ENCODE measurements at regions not wholly inside any gene's neighbourhood (a gene's known extent, or its start where the extent isn't known, plus 50 kb on each side); places are given as distances from the start of the nearest gene placed in this dataset.

DNA sequence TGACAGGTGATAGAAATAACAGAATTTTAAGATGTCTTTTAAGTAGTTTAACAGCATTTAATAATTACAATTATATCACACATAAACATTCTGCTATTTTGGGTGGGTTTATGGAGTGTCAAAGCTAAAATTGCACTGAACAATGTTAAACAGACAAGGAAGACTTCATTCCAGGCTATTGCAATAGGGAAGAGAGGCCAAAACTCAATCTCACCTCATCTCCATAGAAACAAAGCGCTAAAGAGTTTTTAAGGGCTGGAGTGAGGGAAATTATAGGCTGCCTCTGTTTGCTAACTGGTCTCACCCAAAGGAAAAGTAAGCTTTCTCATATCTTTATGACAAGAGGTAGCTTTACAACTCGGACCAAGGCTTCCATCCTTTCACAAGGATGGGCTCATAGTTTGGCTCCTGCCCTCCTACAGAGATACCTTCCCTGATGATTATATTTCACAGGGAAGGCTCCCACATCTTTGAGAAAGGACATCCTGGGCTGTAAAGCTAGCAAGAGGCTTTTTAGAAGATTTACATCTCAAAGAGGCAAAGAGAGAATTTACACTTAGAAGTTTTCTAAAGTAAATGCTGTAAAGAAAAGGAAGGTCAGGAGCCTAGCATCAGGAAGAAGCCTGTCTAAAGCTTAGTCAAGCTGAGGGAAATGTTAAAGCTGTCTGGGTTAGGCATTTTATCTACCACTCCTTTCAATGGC is 350.2 kb upstream of the IMPG1 start (continued):
- TF ChIP-seq, protein P1, sequence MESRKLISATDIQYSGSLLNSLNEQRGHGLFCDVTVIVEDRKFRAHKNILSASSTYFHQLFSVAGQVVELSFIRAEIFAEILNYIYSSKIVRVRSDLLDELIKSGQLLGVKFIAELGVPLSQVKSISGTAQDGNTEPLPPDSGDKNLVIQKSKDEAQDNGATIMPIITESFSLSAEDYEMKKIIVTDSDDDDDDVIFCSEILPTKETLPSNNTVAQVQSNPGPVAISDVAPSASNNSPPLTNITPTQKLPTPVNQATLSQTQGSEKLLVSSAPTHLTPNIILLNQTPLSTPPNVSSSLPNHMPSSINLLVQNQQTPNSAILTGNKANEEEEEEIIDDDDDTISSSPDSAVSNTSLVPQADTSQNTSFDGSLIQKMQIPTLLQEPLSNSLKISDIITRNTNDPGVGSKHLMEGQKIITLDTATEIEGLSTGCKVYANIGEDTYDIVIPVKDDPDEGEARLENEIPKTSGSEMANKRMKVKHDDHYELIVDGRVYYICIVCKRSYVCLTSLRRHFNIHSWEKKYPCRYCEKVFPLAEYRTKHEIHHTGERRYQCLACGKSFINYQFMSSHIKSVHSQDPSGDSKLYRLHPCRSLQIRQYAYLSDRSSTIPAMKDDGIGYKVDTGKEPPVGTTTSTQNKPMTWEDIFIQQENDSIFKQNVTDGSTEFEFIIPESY (IDR thresholded peaks at IDR 0.05; ENCODE audit: extremely low read depth, insufficient replicate concordance, low read length), result no peak
- TF ChIP-seq POLR2AphosphoS5 (IDR thresholded peaks at IDR 0.05; ENCODE audit: low read depth, low read length) (no peak), CEBPB (IDR thresholded peaks at IDR 0.05; ENCODE audit: low read depth) (no peak), FOSL1 (IDR thresholded peaks at IDR 0.05; ENCODE audit: low read depth) (no peak), ZNF274 (IDR thresholded peaks at IDR 0.05; ENCODE audit: low read depth, low read length) (no peak), JUND (IDR thresholded peaks at IDR 0.05) (no peak), ZFX (IDR thresholded peaks at IDR 0.05) (no peak), EZH2 (IDR thresholded peaks at IDR 0.05) (no peak), YY1 (IDR thresholded peaks at IDR 0.05; ENCODE audit: extremely low read depth, insufficient replicate concordance, low read depth, low read length) (no peak)
- TF ChIP-seq, protein P2, sequence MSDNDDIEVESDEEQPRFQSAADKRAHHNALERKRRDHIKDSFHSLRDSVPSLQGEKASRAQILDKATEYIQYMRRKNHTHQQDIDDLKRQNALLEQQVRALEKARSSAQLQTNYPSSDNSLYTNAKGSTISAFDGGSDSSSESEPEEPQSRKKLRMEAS (IDR thresholded peaks at IDR 0.05), result no peak
- TF ChIP-seq, protein P3, sequence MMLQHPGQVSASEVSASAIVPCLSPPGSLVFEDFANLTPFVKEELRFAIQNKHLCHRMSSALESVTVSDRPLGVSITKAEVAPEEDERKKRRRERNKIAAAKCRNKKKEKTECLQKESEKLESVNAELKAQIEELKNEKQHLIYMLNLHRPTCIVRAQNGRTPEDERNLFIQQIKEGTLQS (IDR thresholded peaks at IDR 0.05), result no peak

DNA sequence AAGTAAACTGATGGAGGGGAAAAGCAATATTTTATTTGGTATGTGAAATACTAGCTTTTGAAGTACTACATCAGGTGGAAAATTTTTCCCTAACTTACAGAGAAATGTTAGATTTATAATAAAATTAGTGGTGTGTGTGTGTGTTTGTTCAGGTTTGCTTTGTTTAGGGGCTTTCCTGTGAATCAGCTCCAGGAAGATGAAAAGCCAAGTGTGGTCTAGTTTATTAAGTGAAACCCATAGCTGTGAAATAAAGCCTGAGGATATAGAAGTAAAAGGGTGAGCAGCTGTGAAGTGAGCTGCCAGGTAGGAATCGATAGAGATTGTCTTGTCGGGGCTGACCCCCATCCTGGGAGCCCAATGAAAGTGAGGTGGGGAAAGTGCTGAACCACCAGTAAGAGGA is 347.6 kb upstream of the IMPG1 start:
- H3K79me2 ChIP-seq (ENCODE audit: insufficient read depth, low read length), result no peaks in the 10 kb centered on the region
- H3K9me2 ChIP-seq (ENCODE audit: insufficient read depth), result no peaks in the 10 kb centered on the region
- CTCF ChIA-PET, result no interaction called here
- H3K9me3 ChIP-seq (ENCODE audit: control insufficient read depth in 1 of 2, insufficient read depth in 1 of 2, low read depth in 1 of 2, low read length in 2 of 2), result no peaks in the 10 kb centered on the region
- POLR2A ChIA-PET, result no interaction called here
- no peak for DNase-seq (ENCODE audit: low read depth, low spot score)
- no peak overlapping the region for H3K4me3 ChIP-seq (replicated peaks in 1 of 2; ENCODE audit: low read depth in 1 of 2, low read length in 2 of 2)
- intact Hi-C loops (cut with micrococcal nuclease), result no loop called here
- RAD21 ChIA-PET (ENCODE audit: low non-redundant PET in 1 of 2, low total read pairs in 2 of 2, uncharacterized antibody in 2 of 2, unreplicated experiment in 2 of 2), result no interaction called here
- H3K4me1 ChIP-seq (ENCODE audit: control insufficient read depth in 1 of 2, insufficient read depth in 2 of 2, low read length in 2 of 2), result no peaks in the 10 kb centered on the region
- no TSS peak for BruUV-seq (replicated peaks)
- ATAC-seq, result no peak
- no peak overlapping the region for H2AFZ ChIP-seq (ENCODE audit: low read depth, low read length, poor library complexity, severe bottlenecking)
- H3K36me3 ChIP-seq (ENCODE audit: control insufficient read depth in 1 of 2, insufficient read depth in 2 of 2, low read length in 2 of 2), result no peaks in the 10 kb centered on the region
- no peak overlapping the region for H3K27ac ChIP-seq (ENCODE audit: low read depth, low read length)
- no peak overlapping the region for H3K9ac ChIP-seq (ENCODE audit: low read length)
- H3K4me2 ChIP-seq (ENCODE audit: low read length), result no peak overlapping the region
- no peaks in the 10 kb centered on the region for H4K20me1 ChIP-seq (ENCODE audit: insufficient read depth)
- H3K27me3 ChIP-seq (ENCODE audit: insufficient read depth, low read length), result no peaks in the 10 kb centered on the region
- TF ChIP-seq EGR1 (IDR thresholded peaks at IDR 0.05; ENCODE audit: low read depth), result no peak
- TF ChIP-seq, protein P4, sequence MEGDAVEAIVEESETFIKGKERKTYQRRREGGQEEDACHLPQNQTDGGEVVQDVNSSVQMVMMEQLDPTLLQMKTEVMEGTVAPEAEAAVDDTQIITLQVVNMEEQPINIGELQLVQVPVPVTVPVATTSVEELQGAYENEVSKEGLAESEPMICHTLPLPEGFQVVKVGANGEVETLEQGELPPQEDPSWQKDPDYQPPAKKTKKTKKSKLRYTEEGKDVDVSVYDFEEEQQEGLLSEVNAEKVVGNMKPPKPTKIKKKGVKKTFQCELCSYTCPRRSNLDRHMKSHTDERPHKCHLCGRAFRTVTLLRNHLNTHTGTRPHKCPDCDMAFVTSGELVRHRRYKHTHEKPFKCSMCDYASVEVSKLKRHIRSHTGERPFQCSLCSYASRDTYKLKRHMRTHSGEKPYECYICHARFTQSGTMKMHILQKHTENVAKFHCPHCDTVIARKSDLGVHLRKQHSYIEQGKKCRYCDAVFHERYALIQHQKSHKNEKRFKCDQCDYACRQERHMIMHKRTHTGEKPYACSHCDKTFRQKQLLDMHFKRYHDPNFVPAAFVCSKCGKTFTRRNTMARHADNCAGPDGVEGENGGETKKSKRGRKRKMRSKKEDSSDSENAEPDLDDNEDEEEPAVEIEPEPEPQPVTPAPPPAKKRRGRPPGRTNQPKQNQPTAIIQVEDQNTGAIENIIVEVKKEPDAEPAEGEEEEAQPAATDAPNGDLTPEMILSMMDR (IDR thresholded peaks at IDR 0.05 in 2 of 3, conservative IDR thresholded peaks at IDR 0.05 in 1 of 3; ENCODE audit: borderline replicate concordance in 1 of 3, insufficient read depth in 1 of 3, low read depth in 2 of 3, low read length in 2 of 3), result no peak
- TF ChIP-seq SRF (IDR thresholded peaks at IDR 0.05; ENCODE audit: low read depth), result no peak
- TF ChIP-seq POLR2AphosphoS5 (IDR thresholded peaks at IDR 0.05; ENCODE audit: low read depth, low read length), result no peak
- no peak for TF ChIP-seq TCF7L2 (IDR thresholded peaks at IDR 0.05; ENCODE audit: borderline replicate concordance, extremely low read depth, insufficient read depth, insufficient read length)
- TF ChIP-seq, protein P1 (IDR thresholded peaks at IDR 0.05; ENCODE audit: extremely low read depth, insufficient replicate concordance, low read length), result no peak
- no peak for TF ChIP-seq POLR2A (IDR thresholded peaks at IDR 0.05; ENCODE audit: borderline replicate concordance, extremely low read depth, insufficient read depth, insufficient read length)
- no peak for TF ChIP-seq CBX3 (IDR thresholded peaks at IDR 0.05; ENCODE audit: low read depth)
